ENCODE measurements at regions not wholly inside any gene's neighbourhood (a gene's known extent, or its start where the extent isn't known, plus 50 kb on each side); places are given as distances from the start of the nearest gene placed in this dataset.

DNA sequence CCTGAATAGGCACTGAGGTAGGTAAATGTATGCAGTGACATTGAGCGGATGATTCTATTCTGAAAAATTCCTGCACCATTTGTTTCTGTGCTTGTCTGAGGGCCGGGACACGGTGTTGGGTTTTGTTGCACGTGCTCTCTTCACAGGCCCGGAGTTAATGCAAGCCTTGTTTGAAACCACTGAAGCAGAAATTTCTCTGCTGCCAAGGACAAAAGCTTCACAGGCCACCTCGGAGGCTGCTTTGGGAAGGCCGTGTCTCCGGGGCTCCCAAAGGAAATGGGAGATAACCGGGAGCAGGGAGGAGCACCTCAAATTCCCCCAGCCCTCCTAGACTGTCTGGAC, 179.4 kb downstream of the OPA1 start:
- H3K4me3 ChIP-seq = no peak overlapping the region
- no peak for DNase-seq
- H3K4me1 ChIP-seq (ENCODE audit: low read depth) = peaks cover 3% of the 10 kb centered on the region
- no peaks in the 10 kb centered on the region for H3K36me3 ChIP-seq (ENCODE audit: low read depth)
- intact Hi-C loops (cut with DNase I, micrococcal nuclease) = no loop called here
- no peaks in the 10 kb centered on the region for H3K9me3 ChIP-seq
- TF ChIP-seq, protein P1, sequence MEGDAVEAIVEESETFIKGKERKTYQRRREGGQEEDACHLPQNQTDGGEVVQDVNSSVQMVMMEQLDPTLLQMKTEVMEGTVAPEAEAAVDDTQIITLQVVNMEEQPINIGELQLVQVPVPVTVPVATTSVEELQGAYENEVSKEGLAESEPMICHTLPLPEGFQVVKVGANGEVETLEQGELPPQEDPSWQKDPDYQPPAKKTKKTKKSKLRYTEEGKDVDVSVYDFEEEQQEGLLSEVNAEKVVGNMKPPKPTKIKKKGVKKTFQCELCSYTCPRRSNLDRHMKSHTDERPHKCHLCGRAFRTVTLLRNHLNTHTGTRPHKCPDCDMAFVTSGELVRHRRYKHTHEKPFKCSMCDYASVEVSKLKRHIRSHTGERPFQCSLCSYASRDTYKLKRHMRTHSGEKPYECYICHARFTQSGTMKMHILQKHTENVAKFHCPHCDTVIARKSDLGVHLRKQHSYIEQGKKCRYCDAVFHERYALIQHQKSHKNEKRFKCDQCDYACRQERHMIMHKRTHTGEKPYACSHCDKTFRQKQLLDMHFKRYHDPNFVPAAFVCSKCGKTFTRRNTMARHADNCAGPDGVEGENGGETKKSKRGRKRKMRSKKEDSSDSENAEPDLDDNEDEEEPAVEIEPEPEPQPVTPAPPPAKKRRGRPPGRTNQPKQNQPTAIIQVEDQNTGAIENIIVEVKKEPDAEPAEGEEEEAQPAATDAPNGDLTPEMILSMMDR (IDR thresholded peaks at IDR 0.05) = no peak
- ATAC-seq = no peak

DNA sequence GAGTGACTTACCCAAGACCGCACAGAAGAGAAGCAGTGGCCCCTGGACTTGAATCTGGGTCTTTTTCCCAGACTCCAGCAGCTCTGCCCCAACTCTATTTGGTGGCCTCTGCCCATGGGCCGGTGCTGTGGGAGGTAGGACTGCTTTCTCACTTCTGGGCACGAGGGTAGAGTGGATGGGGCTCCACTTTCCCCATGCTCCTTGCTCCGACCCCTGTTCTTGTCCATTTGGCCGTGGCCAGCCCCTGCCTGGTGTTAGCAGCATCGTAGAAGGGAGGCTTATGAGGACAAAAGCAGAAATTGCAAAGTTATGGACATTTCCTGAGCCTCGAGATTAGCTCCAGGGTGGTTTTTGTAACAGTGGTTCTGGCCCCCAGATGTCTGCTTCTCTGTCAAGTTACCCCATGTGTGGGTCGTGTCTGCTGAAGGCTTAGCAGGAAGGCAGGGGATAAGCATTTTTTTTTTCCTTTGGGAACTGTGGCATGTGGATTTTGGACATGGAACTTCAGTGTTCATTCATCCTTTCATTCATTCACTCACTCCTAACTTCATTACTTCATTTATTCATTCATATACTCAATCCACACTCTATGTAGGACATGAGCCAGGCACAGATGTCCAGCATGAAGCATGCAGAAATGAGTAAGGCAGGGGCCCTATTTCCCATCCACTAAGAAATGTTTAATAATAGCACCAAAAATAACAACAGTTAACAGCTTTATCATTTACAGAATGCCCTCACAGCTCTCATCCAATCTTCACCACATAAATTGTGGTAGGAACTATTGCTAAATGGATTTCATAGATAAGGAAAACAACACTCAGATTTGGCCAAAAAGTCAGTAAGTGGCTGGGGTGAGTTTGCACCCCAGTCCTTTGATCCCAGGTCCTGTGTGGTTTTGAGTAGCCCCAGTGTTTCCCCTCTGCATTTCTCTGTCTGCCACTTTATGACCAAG, 180.5 kb downstream of the OPA1 start:
- intact Hi-C loops (cut with DNase I, micrococcal nuclease) = no loop called here
- Histone ChIP-seq H3K36me3 (ENCODE audit: low read depth) (no peaks in the 10 kb centered on the region), H3K4me3 (no peak overlapping the region), H3K9me3 (no peaks in the 10 kb centered on the region), H3K4me1 (ENCODE audit: low read depth) (peaks cover 4% of the 10 kb centered on the region)
- ATAC-seq (no peak), DNase-seq (no peak)
- TF ChIP-seq, protein P1 (IDR thresholded peaks at IDR 0.05) = no peak

DNA sequence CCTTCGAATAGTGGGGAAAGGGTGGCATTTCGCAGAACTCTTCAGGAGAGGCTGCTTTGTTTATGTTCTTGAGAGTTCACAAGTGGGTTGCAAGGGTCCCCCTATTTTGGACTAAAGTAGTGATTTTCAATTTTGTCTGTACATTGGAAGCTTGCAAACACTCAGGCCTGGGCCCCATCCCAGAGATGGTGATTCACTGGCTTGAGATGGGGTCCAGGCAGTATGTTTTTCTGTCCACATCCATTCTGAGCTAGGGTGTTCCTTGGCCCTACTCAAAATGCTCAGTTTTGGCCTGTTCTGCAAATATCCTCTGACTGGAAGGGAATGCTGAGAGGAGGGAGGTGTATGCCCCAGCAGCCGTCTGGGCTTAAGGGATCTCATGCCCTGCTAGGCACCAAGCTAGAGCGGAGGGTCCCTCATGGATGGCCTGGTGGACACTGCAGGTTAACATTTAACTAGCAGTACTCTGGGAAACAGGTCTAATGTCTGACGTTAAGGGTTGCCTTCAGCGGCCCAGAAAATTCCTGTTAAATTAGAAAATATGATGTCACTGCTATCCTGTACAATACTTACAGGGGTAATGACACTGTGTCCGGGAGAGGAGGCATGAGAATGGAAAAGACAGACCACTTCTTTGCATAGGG, 181.4 kb downstream of the OPA1 start:
- no peak overlapping the region for H3K4me3 ChIP-seq
- TF ChIP-seq, protein P1 (IDR thresholded peaks at IDR 0.05) = no peak
- H3K4me1 ChIP-seq (ENCODE audit: low read depth) = peaks cover 4% of the 10 kb centered on the region
- H3K36me3 ChIP-seq (ENCODE audit: low read depth) = no peaks in the 10 kb centered on the region
- DNase-seq (no peak), ATAC-seq (no peak)
- H3K9me3 ChIP-seq = no peaks in the 10 kb centered on the region
- intact Hi-C loops (cut with DNase I, micrococcal nuclease) = no loop called here

DNA sequence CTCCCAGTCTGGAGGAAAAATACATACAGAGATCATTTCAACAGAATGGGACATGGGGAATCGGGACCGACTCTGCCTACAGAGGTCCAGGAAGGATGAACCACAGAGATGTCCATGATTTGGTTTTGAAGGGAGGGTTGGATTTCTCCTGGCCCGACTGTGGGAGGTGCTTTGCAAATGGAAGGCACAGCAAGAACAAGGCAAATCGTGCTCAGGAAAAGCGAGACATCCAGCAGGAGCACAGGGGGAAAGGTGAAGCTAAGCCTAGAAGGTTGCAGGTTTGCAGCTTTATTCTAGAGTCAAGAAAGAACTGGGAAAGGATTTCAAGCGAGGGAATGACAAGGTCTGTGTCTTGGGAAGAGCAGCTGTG, 181.9 kb downstream of the OPA1 start:
- TF ChIP-seq, protein P1 (IDR thresholded peaks at IDR 0.05) = no peak
- H3K4me3 ChIP-seq = no peak overlapping the region
- H3K36me3 ChIP-seq (ENCODE audit: low read depth) = no peaks in the 10 kb centered on the region
- no peak for DNase-seq
- intact Hi-C loops (cut with DNase I, micrococcal nuclease) = no loop called here
- H3K4me1 ChIP-seq (ENCODE audit: low read depth) = peaks cover 4% of the 10 kb centered on the region
- no peaks in the 10 kb centered on the region for H3K9me3 ChIP-seq
- ATAC-seq = no peak

DNA sequence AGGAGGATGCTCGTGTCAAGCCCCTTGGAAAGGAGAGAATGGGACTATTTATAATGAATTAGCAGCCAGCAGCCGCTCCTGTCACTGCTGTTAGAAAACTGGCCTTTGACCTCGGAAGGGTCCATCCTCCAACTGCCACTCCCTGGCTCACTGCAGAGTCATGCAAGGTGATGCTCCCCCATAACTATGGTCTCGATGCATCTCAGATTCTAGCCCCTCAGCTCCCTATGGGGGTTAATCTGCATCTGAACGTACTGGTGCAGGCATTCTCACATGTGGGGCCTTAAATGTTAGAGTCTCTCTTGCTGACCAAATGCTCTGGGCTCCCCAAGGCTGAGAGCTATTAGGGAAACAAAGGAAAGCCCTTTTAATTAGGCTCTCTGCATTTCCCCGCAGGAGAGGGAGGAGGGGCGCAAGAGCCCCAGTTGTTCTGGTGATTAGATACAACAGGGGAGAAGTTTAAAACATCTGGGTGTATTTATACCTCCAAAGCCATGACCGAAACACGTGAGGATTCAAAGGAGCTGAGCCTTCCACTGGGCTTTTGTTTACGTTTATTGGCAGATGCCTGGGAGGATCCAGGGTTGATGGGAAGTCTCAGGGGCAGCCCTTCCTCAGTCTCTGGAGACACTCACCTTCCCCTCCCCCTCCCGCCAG, 182.5 kb downstream of the OPA1 start:
- intact Hi-C loops (cut with DNase I, micrococcal nuclease) = no loop called here
- Histone ChIP-seq H3K9me3 (no peaks in the 10 kb centered on the region), H3K36me3 (ENCODE audit: low read depth) (no peaks in the 10 kb centered on the region), H3K4me3 (no peak overlapping the region), H3K4me1 (ENCODE audit: low read depth) (peaks cover 4% of the 10 kb centered on the region)
- ATAC-seq (no peak), DNase-seq (no peak)
- TF ChIP-seq, protein P1 (IDR thresholded peaks at IDR 0.05) = no peak
